Uterus (tissue), 3 donors: ENCODE measurements at regions not wholly inside any gene's neighbourhood (a gene's known extent, or its start where the extent isn't known, plus 50 kb on each side); places are given as distances from the start of the nearest gene placed in this dataset.

Source experiments
- DNase-seq, 2 donors: peaks; one replicate each; pipeline ENCODE4 v3.0.0-alpha.2; 2019 to 2020
- H3K27ac ChIP-seq, 2 donors: fragments of 200-600 bp; sonication (generic); 1 replicate in 1 of 2; 2 replicates in 1 of 2; pipeline ENCODE4 v1.5.1; 2016 to 2018
- H3K27me3 ChIP-seq, 2 donors: fragments of 200-600 bp; sonication (generic); one replicate each; pipeline ENCODE4 v1.5.1; 2018 to 2019; ENCODE audit warnings: control low read depth in 1 of 2
- H3K36me3 ChIP-seq, 2 donors: fragments of 200-600 bp; sonication (generic); one replicate each; pipeline ENCODE4 v1.5.1; 2019; ENCODE audit warnings: control low read depth in 1 of 2
- H3K4me1 ChIP-seq, 2 donors: fragments of 200-600 bp; sonication (generic); one replicate each; pipeline ENCODE4 v1.5.1; 2018 to 2019; ENCODE audit warnings: control low read depth in 1 of 2
- H3K4me3 ChIP-seq, 2 donors: fragments of 200-600 bp; sonication (generic); 1 replicate in 1 of 2; 2 replicates in 1 of 2; pipeline ENCODE4 v1.5.1; 2018 to 2019; ENCODE audit warnings: mild to moderate bottlenecking in 1 of 2
- H3K9me3 ChIP-seq, 2 donors: fragments of 200-600 bp; sonication (generic); one replicate each; pipeline ENCODE4 v1.5.1; 2019; ENCODE audit warnings: control low read depth in 1 of 2
- CTCF ChIP-seq, 4 experiments: fragments of 200-600 bp in 2 of 4; fragments of 450-650 bp in 2 of 4; sonication (generic) in 2 of 4; IDR thresholded peaks; one replicate each; pipeline ENCODE4 v1.5.1; 2016 to 2019; ENCODE audit warnings: antibody characterized with exemption in 4 of 4, mild to moderate bottlenecking in 2 of 4, moderate library complexity in 1 of 4
- POLR2A ChIP-seq, 2 donors: fragments of 450-650 bp; IDR thresholded peaks; one replicate each; pipeline ENCODE4 v1.6.1; 2016; ENCODE audit warnings: antibody characterized with exemption in 2 of 2, mild to moderate bottlenecking in 1 of 2, moderate library complexity in 1 of 2
- intact Hi-C: fragments of 100-400 bp; cut with DNase I; formaldehyde crosslinking; loops from one replicate; pipeline ENCODE4 v1.15.1; 2023; ENCODE audit warnings: low total_unique reads
- donor health status: DM: yes; HTN: yes; CAD: no.

GRCh38 chr11:82577246-82577645, 156.4 kb downstream of the FAM181B start:
- H3K9me3 ChIP-seq: no peaks in the 10 kb centered on the region

GRCh38 chr11:82560836-82561235, 172.8 kb downstream of the FAM181B start:
- intact Hi-C loops: no loop called here
- no peaks in the 10 kb centered on the region for H3K27me3 ChIP-seq

More at GRCh38 chr11:82577246-82577645, 156.4 kb downstream of the FAM181B start:
- H3K4me3 ChIP-seq: no peak overlapping the region
- TF ChIP-seq CTCF (IDR thresholded peaks at IDR 0.05): no peak
- no peak for TF ChIP-seq POLR2A (IDR thresholded peaks at IDR 0.05)
- no peaks in the 10 kb centered on the region for H3K4me1 ChIP-seq
- no peaks in the 10 kb centered on the region for H3K36me3 ChIP-seq
- no peak overlapping the region for H3K27ac ChIP-seq
- no peak for DNase-seq
- no peaks in the 10 kb centered on the region for H3K27me3 ChIP-seq
- intact Hi-C loops: no loop called here

GRCh38 chr11:82559609-82560008, 174.1 kb downstream of the FAM181B start:
- intact Hi-C loops: no loop called here
- no peak for DNase-seq
- H3K4me1 ChIP-seq: no peaks in the 10 kb centered on the region
- TF ChIP-seq POLR2A (IDR thresholded peaks at IDR 0.05) (no peak), CTCF (IDR thresholded peaks at IDR 0.05) (no peak)
- H3K27me3 ChIP-seq: no peaks in the 10 kb centered on the region
- no peaks in the 10 kb centered on the region for H3K9me3 ChIP-seq
- H3K27ac ChIP-seq: no peak overlapping the region
- no peak overlapping the region for H3K4me3 ChIP-seq
- no peaks in the 10 kb centered on the region for H3K36me3 ChIP-seq

More at GRCh38 chr11:82560836-82561235, 172.8 kb downstream of the FAM181B start:
- Histone ChIP-seq H3K4me3 (no peak overlapping the region), H3K27ac (no peak overlapping the region), H3K9me3 (no peaks in the 10 kb centered on the region), H3K36me3 (no peaks in the 10 kb centered on the region), H3K4me1 (no peaks in the 10 kb centered on the region)
- no peak for TF ChIP-seq POLR2A (IDR thresholded peaks at IDR 0.05)
- no peak for DNase-seq

GRCh38 chr11:82557274-82557673, 176.4 kb downstream of the FAM181B start:
- Histone ChIP-seq H3K27me3 (no peaks in the 10 kb centered on the region), H3K4me1 (no peaks in the 10 kb centered on the region), H3K4me3 (no peak overlapping the region), H3K27ac (no peak overlapping the region), H3K9me3 (no peaks in the 10 kb centered on the region), H3K36me3 (no peaks in the 10 kb centered on the region)
- TF ChIP-seq POLR2A (IDR thresholded peaks at IDR 0.05): no peak
- TF ChIP-seq CTCF (IDR thresholded peaks at IDR 0.05): no peak
- intact Hi-C loops: no loop called here
- no peak for DNase-seq

- DNase-seq: no peak
- Histone ChIP-seq H3K27me3 (no peaks in the 10 kb centered on the region), H3K9me3 (no peaks in the 10 kb centered on the region), H3K4me1 (no peaks in the 10 kb centered on the region), H3K36me3 (no peaks in the 10 kb centered on the region), H3K27ac (no peak overlapping the region), H3K4me3 (no peak overlapping the region)
- TF ChIP-seq CTCF (IDR thresholded peaks at IDR 0.05) (no peak), POLR2A (IDR thresholded peaks at IDR 0.05) (no peak)
- intact Hi-C loops: no loop called here
These were observed 177.5 kb downstream of the FAM181B start for GRCh38 chr11:82556210-82556609.
